Motor neuron (in vitro differentiated cells): ENCODE measurements at regions not wholly inside any gene's neighbourhood (a gene's known extent, or its start where the extent isn't known, plus 50 kb on each side); places are given as distances from the start of the nearest gene placed in this dataset.
"Not testable (repeated sequence)": the region's sequence is repeated elsewhere in the genome, so short reads cannot be mapped to it uniquely, and the experiment has no call there.

Experiments used
- ATAC-seq, 8 experiments: fragments of 200-7000 bp; cut with Tn5 transposase; replicated peaks in 6 of 8; 2 replicates each; pipeline ENCODE4 v1.8.0; 2021; ENCODE audit warnings: mild to moderate bottlenecking in 8 of 8, moderate library complexity in 8 of 8
- H3K27ac ChIP-seq, 2 donors: fragments of 250-450 bp; sonication (Bioruptor Pico); 2 replicates each; pipeline ENCODE4 v1.9.0; 2021; ENCODE audit warnings: antibody characterized with exemption in 2 of 2, mild to moderate bottlenecking in 2 of 2, moderate library complexity in 1 of 2
- H3K4me1 ChIP-seq, 2 donors: fragments of 250-450 bp; sonication (Bioruptor Pico); replicated peaks in 1 of 2; 2 replicates each; pipeline ENCODE4 v1.6.1; 2021; ENCODE audit warnings: antibody characterized with exemption in 2 of 2, mild to moderate bottlenecking in 2 of 2, moderate library complexity in 1 of 2
- H3K4me3 ChIP-seq, 5 donors: fragments of 250-450 bp; sonication (Bioruptor Pico); 2 replicates each; pipeline ENCODE4 v1.9.0; 2021; ENCODE audit warnings: antibody characterized with exemption in 5 of 5, mild to moderate bottlenecking in 5 of 5, moderate library complexity in 4 of 5
- WGBS, 10 experiments: fragments of 450-650 bp; shearing (Covaris generic); methylation state at CpG; one replicate each; pipeline ENCODE4 v1.0.0; 2022; 5-methylcytosine and 5-hydroxymethylcytosine counted together
- in situ Hi-C, 9 experiments: fragments of 400-800 bp; cut with MboI; loops; one replicate each; pipeline ENCODE4 v1.15.0; 2021; ENCODE audit warnings: low sequenced_read_pairs in 9 of 9, low pct_unique_long_range_greater_than_20kb in 2 of 9; ENCODE audit not compliant: unreplicated experiment in 9 of 9

GRCh38 chr3:103847081-103848062, 1412.6 kb downstream of the ZPLD1 start:
- in situ Hi-C loops, result no loop called here
- no peak overlapping the region for H3K4me3 ChIP-seq
- WGBS, 10 experiments, result 12 to 100% (median 84%) methylated on average over 1 to 8 of the region's 8 CpGs
- no peak overlapping the region for H3K27ac ChIP-seq
- H3K4me1 ChIP-seq, result no peaks in the 10 kb centered on the region
- no peak for ATAC-seq

GRCh38 chr3:103851793-103852192, 1417.0 kb downstream of the ZPLD1 start:
- Histone ChIP-seq H3K27ac (no peak overlapping the region), H3K4me3 (no peak overlapping the region), H3K4me1 (no peaks in the 10 kb centered on the region)
- in situ Hi-C loops, result no loop called here
- no peak for ATAC-seq

- no peak overlapping the region for H3K27ac ChIP-seq
- no peak overlapping the region for H3K4me3 ChIP-seq
- no peaks in the 10 kb centered on the region for H3K4me1 ChIP-seq
- in situ Hi-C loops, result no loop called here
- ATAC-seq, result no peak
Measured at GRCh38 chr3:103862415-103862814, 1427.6 kb downstream of the ZPLD1 start.

GRCh38 chr3:103863381-103863780, 1428.6 kb downstream of the ZPLD1 start:
- in situ Hi-C loops, result no loop called here
- no peak for ATAC-seq
- Histone ChIP-seq H3K27ac (no peak overlapping the region), H3K4me1 (no peaks in the 10 kb centered on the region), H3K4me3 (no peak overlapping the region)
- WGBS, 10 experiments, result 0 to 94% (median 53%) methylated on average over 1 to 3 of the region's 3 CpGs; no CpG with 5 or more reads in 2 of the 10 experiments

GRCh38 chr3:103866113-103866512, 1431.3 kb downstream of the ZPLD1 start:
- Histone ChIP-seq H3K4me1 (no peaks in the 10 kb centered on the region), H3K4me3 (no peak overlapping the region), H3K27ac (no peak overlapping the region)
- in situ Hi-C loops, result no loop called here
- WGBS, 10 experiments, result 0 to 100% (median 73%) methylated on average over 1 to 3 of the region's 3 CpGs
- ATAC-seq, result no peak

- no peak for ATAC-seq
- in situ Hi-C loops, result no loop called here
- H3K4me3 ChIP-seq, result no peak overlapping the region
- no peaks in the 10 kb centered on the region for H3K4me1 ChIP-seq
- no peak overlapping the region for H3K27ac ChIP-seq
Measured at GRCh38 chr3:103873021-103873420, 1438.2 kb downstream of the ZPLD1 start.

- WGBS, 10 experiments, result 20 to 100% (median 64%) methylated on average over 1 to 2 of the region's 2 CpGs; no CpG with 5 or more reads in 4 of the 10 experiments
- peak in 1 of 8 experiments; percentile 32 for ATAC-seq
- no peak overlapping the region for H3K27ac ChIP-seq
- H3K4me1 ChIP-seq, result no peaks in the 10 kb centered on the region
- in situ Hi-C loops, result no loop called here
- H3K4me3 ChIP-seq, result no peak overlapping the region
Measured at GRCh38 chr3:103873897-103874545, 1439.2 kb downstream of the ZPLD1 start.

- H3K27ac ChIP-seq, H3K4me3 ChIP-seq, H3K4me1 ChIP-seq, in situ Hi-C loops, ATAC-seq: not testable (repeated sequence)
Measured at GRCh38 chr3:103881809-103882208, 1447.0 kb downstream of the ZPLD1 start.

- Histone ChIP-seq H3K4me1 (no peaks in the 10 kb centered on the region), H3K27ac (no peak overlapping the region), H3K4me3 (no peak overlapping the region)
- in situ Hi-C loops, result no loop called here
- 9 to 100% (median 72%) methylated on average over 1 of the region's 1 CpG for WGBS, 10 experiments
- ATAC-seq, result no peak
Measured at GRCh38 chr3:103889675-103890074, 1454.9 kb downstream of the ZPLD1 start.

- Histone ChIP-seq H3K27ac (no peak overlapping the region), H3K4me1 (no peaks in the 10 kb centered on the region), H3K4me3 (no peak overlapping the region)
- WGBS, 10 experiments, result 0 to 100% (median 88%) methylated on average over 2 to 5 of the region's 5 CpGs
- in situ Hi-C loops, result no loop called here
- peak in 2 of 8 experiments; percentile 58 to 99 for ATAC-seq
Measured at GRCh38 chr3:103894162-103894822, 1459.5 kb downstream of the ZPLD1 start.

- H3K4me3 ChIP-seq, result no peak overlapping the region
- H3K27ac ChIP-seq, result no peak overlapping the region
- H3K4me1 ChIP-seq, result no peaks in the 10 kb centered on the region
- in situ Hi-C loops, result no loop called here
- WGBS, 10 experiments, result 40 to 100% (median 76%) methylated on average over 1 to 7 of the region's 11 CpGs; no CpG with 5 or more reads in 1 of the 10 experiments
- ATAC-seq, result no peak
Measured at GRCh38 chr3:103899328-103899727, 1464.5 kb downstream of the ZPLD1 start.

- peaks cover 0 to 3% of the 10 kb centered on the region in 2 donors for H3K4me1 ChIP-seq
- 18 to 100% (median 86%) methylated on average over 1 to 3 of the region's 3 CpGs; no CpG with 5 or more reads in 1 of the 10 experiments for WGBS, 10 experiments
- in situ Hi-C loops, result no loop called here
- H3K4me3 ChIP-seq, result no peak overlapping the region
- H3K27ac ChIP-seq, result no peak overlapping the region
- ATAC-seq, result no peak
Measured at GRCh38 chr3:103904991-103905390, 1461.7 kb upstream of the ALCAM start.

GRCh38 chr3:103906304-103906703, 1460.4 kb upstream of the ALCAM start:
- Histone ChIP-seq H3K27ac (no peak overlapping the region), H3K4me1 (peaks cover 0 to 3% of the 10 kb centered on the region in 2 donors), H3K4me3 (no peak overlapping the region)
- ATAC-seq, result peak in 1 of 8 experiments; percentile 35
- 0 to 88% (median 57%) methylated on average over 1 to 2 of the region's 2 CpGs for WGBS, 10 experiments
- in situ Hi-C loops, result no loop called here
